ENCODE measurements at regions not wholly inside any gene's neighbourhood (a gene's known extent, or its start where the extent isn't known, plus 50 kb on each side); places are given as distances from the start of the nearest gene placed in this dataset.
A peak's percentile ranks its signal among the peaks of the same experiment; 100 is the strongest.

- Histone ChIP-seq H3K27me3 (no peaks in the 10 kb centered on the region), H3K9me3 (no peaks in the 10 kb centered on the region), H3K4me1 (peaks cover 16% of the 10 kb centered on the region), H3K4me3 (no peak overlapping the region), H3K36me3 (no peaks in the 10 kb centered on the region), H3K27ac (no peak overlapping the region)
- WGBS = 12% methylated on average over 6 of the region's 8 CpGs
- TF ChIP-seq CTCF (IDR thresholded peaks at IDR 0.05) = no peak
- TF ChIP-seq EP300 (IDR thresholded peaks at IDR 0.05) = no peak
- peak in 1 of 2 donors; percentile 44 for DNase-seq (ENCODE audit: low spot score in 2 of 2)
Measured at GRCh38 chr2:234690569-234691213, 193.8 kb upstream of the ARL4C start.

GRCh38 chr2:234689911-234690379 is 193.1 kb upstream of the ARL4C start:
- Histone ChIP-seq H3K9me3 (no peaks in the 10 kb centered on the region), H3K27me3 (no peaks in the 10 kb centered on the region), H3K4me3 (no peak overlapping the region), H3K36me3 (no peaks in the 10 kb centered on the region), H3K4me1 (peaks cover 16% of the 10 kb centered on the region), H3K27ac (no peak overlapping the region)
- DNase-seq (ENCODE audit: low spot score in 2 of 2) = no peak
- no peak for TF ChIP-seq EP300 (IDR thresholded peaks at IDR 0.05)
- TF ChIP-seq POLR2A (IDR thresholded peaks at IDR 0.05) = no peak
- no peak for TF ChIP-seq CTCF (IDR thresholded peaks at IDR 0.05)
- no peak for TF ChIP-seq POLR2AphosphoS5 (IDR thresholded peaks at IDR 0.05)
- 75% methylated on average over 7 of the region's 10 CpGs for WGBS

GRCh38 chr2:234687718-234688475 is 191.0 kb upstream of the ARL4C start:
- H3K27me3 ChIP-seq = no peaks in the 10 kb centered on the region
- peak in 1 of 2 donors; percentile 32 for DNase-seq (ENCODE audit: low spot score in 2 of 2)
- H3K4me1 ChIP-seq = peaks cover 16% of the 10 kb centered on the region
- no peaks in the 10 kb centered on the region for H3K36me3 ChIP-seq
- no peaks in the 10 kb centered on the region for H3K9me3 ChIP-seq
- 98% methylated on average over 6 of the region's 6 CpGs for WGBS
- no peak overlapping the region for H3K27ac ChIP-seq
- TF ChIP-seq POLR2A (IDR thresholded peaks at IDR 0.05) (no peak), POLR2AphosphoS5 (IDR thresholded peaks at IDR 0.05) (no peak)
- no peak overlapping the region for H3K4me3 ChIP-seq

- Histone ChIP-seq H3K27me3 (no peaks in the 10 kb centered on the region), H3K9me3 (no peaks in the 10 kb centered on the region), H3K27ac (no peak overlapping the region), H3K4me3 (no peak overlapping the region), H3K4me1 (peaks cover 16% of the 10 kb centered on the region), H3K36me3 (no peaks in the 10 kb centered on the region)
- no peak for TF ChIP-seq EP300 (IDR thresholded peaks at IDR 0.05)
- no peak for TF ChIP-seq CTCF (IDR thresholded peaks at IDR 0.05)
- TF ChIP-seq POLR2A (IDR thresholded peaks at IDR 0.05) = no peak
- TF ChIP-seq POLR2AphosphoS5 (IDR thresholded peaks at IDR 0.05) = no peak
- DNase-seq (ENCODE audit: low spot score in 2 of 2) = peak in 1 of 2 donors; percentile 23
- WGBS = 54% methylated on average over 4 of the region's 4 CpGs
Measured at GRCh38 chr2:234686088-234686890, 189.4 kb upstream of the ARL4C start.

- no peaks in the 10 kb centered on the region for H3K36me3 ChIP-seq
- TF ChIP-seq EP300 (IDR thresholded peaks at IDR 0.05) = no peak
- TF ChIP-seq POLR2A (IDR thresholded peaks at IDR 0.05) = no peak
- no peak for TF ChIP-seq CTCF (IDR thresholded peaks at IDR 0.05)
- no peak for TF ChIP-seq POLR2AphosphoS5 (IDR thresholded peaks at IDR 0.05)
- no peaks in the 10 kb centered on the region for H3K27me3 ChIP-seq
- no peak for DNase-seq (ENCODE audit: low spot score in 2 of 2)
- peaks cover 9% of the 10 kb centered on the region for H3K4me1 ChIP-seq
- H3K9me3 ChIP-seq = no peaks in the 10 kb centered on the region
- 44% methylated on average over 1 of the region's 1 CpG for WGBS
- H3K27ac ChIP-seq = no peak overlapping the region
- no peak overlapping the region for H3K4me3 ChIP-seq
Measured at GRCh38 chr2:234684466-234684865, 187.6 kb upstream of the ARL4C start.

Data from suprapubic skin (tissue), 4 donors.